ENCODE measurements at regions not wholly inside any gene's neighbourhood (a gene's known extent, or its start where the extent isn't known, plus 50 kb on each side); places are given as distances from the start of the nearest gene placed in this dataset.
A peak's percentile ranks its signal among the peaks of the same experiment; 100 is the strongest.

GRCh38 chr18:43213816-43214215 lies 63.5 kb downstream of the SYT4 start:
- no peak for DNase-seq (ENCODE audit: low read depth)
- TF ChIP-seq CTCF (conservative IDR thresholded peaks at IDR 0.05; ENCODE audit: low read depth, low read length): no peak
- H3K4me3 ChIP-seq (ENCODE audit: low read depth, low read length): no peak overlapping the region

GRCh38 chr18:43211059-43211458 lies 66.2 kb downstream of the SYT4 start:
- DNase-seq (ENCODE audit: low read depth): no peak
- TF ChIP-seq CTCF (conservative IDR thresholded peaks at IDR 0.05; ENCODE audit: low read depth, low read length): no peak
- no peak overlapping the region for H3K4me3 ChIP-seq (ENCODE audit: low read depth, low read length)

GRCh38 chr18:43195421-43195820 lies 79.9 kb upstream of the RIT2 start:
- TF ChIP-seq CTCF (conservative IDR thresholded peaks at IDR 0.05; ENCODE audit: low read depth, low read length): no peak
- DNase-seq (ENCODE audit: low read depth): no peak
- no peak overlapping the region for H3K4me3 ChIP-seq (ENCODE audit: low read depth, low read length)

GRCh38 chr18:43193336-43193735 lies 77.9 kb upstream of the RIT2 start:
- DNase-seq (ENCODE audit: low read depth): no peak
- TF ChIP-seq CTCF (conservative IDR thresholded peaks at IDR 0.05; ENCODE audit: low read depth, low read length): no peak
- no peak overlapping the region for H3K4me3 ChIP-seq (ENCODE audit: low read depth, low read length)

GRCh38 chr18:43192408-43192807 lies 76.9 kb upstream of the RIT2 start:
- no peak overlapping the region for H3K4me3 ChIP-seq (ENCODE audit: low read depth, low read length)
- peak; percentile 26 for DNase-seq (ENCODE audit: low read depth)
- TF ChIP-seq CTCF (conservative IDR thresholded peaks at IDR 0.05; ENCODE audit: low read depth, low read length): no peak

GRCh38 chr18:43181711-43182110 lies 66.2 kb upstream of the RIT2 start:
- no peak for TF ChIP-seq CTCF (conservative IDR thresholded peaks at IDR 0.05; ENCODE audit: low read depth, low read length)
- no peak overlapping the region for H3K4me3 ChIP-seq (ENCODE audit: low read depth, low read length)
- peak; percentile 9 for DNase-seq (ENCODE audit: low read depth)

GRCh38 chr18:43180814-43181213 lies 65.3 kb upstream of the RIT2 start:
- no peak for DNase-seq (ENCODE audit: low read depth)
- no peak for TF ChIP-seq CTCF (conservative IDR thresholded peaks at IDR 0.05; ENCODE audit: low read depth, low read length)
- no peak overlapping the region for H3K4me3 ChIP-seq (ENCODE audit: low read depth, low read length)

All from choroid plexus epithelial cell (primary cell).